GM12874 (cell line): ENCODE measurements at regions not wholly inside any gene's neighbourhood (a gene's known extent, or its start where the extent isn't known, plus 50 kb on each side); places are given as distances from the start of the nearest gene placed in this dataset.

ENCODE experiments used
- TF ChIP-seq, protein P1 (sequence below): IDR thresholded peaks from 2 replicates; pipeline ENCODE4 v1.5.1; 2011; ENCODE audit warnings: low read depth, mild to moderate bottlenecking, control low read depth, low read length, moderate library complexity; ENCODE audit not compliant: insufficient read depth

DNA sequence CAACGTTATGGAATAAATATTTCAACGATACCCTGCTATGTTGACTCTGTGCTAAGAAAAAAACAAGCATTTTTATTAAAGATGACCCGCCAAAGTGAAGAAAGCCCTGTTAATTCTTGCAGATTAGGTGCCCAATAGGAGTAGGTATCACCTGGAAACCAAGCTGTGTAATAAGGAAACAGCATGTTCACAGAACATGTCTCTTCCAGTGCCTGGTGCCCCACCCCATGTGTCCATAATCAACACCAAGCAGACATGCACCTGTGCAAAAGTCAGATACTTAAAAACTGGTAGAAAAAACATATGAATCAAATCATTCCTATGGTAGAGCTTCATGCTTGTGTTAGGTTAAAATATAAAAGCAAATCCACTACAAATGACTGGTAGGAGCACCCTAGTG lies 327.1 kb downstream of the SHANK2 start:
- TF ChIP-seq, protein P1, sequence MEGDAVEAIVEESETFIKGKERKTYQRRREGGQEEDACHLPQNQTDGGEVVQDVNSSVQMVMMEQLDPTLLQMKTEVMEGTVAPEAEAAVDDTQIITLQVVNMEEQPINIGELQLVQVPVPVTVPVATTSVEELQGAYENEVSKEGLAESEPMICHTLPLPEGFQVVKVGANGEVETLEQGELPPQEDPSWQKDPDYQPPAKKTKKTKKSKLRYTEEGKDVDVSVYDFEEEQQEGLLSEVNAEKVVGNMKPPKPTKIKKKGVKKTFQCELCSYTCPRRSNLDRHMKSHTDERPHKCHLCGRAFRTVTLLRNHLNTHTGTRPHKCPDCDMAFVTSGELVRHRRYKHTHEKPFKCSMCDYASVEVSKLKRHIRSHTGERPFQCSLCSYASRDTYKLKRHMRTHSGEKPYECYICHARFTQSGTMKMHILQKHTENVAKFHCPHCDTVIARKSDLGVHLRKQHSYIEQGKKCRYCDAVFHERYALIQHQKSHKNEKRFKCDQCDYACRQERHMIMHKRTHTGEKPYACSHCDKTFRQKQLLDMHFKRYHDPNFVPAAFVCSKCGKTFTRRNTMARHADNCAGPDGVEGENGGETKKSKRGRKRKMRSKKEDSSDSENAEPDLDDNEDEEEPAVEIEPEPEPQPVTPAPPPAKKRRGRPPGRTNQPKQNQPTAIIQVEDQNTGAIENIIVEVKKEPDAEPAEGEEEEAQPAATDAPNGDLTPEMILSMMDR = no peak

DNA sequence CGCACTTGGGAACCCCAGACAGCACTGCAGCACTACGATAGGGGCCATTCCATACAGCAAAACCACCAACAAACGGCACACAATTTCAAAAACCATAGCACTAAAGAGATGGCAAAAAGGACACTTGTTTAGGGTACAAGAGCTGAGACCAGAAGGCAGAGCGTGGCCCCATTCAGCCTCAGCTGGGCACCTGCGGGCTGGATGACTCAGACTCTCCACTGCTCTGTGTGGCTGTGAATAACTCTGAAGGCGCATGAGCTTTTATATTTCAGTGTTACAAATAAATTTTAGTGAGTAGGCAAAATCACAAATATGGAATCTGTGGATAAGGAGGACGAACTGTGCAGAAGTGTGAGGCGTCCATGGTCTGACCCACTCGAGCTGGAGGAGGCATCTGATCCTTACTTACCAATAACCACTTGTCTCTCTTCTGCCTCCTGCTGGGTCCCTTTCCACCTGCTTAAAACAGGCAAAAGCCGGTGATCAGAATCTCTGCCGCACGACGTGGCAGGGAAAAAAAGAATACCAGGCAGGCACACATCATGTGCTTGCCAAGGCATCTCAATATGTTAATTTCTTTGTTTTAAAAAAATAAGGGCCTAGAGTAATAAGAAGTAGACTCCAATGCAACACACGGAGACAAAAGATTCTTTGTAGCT lies 325.7 kb downstream of the SHANK2 start:
- TF ChIP-seq, protein P1 = no peak

DNA sequence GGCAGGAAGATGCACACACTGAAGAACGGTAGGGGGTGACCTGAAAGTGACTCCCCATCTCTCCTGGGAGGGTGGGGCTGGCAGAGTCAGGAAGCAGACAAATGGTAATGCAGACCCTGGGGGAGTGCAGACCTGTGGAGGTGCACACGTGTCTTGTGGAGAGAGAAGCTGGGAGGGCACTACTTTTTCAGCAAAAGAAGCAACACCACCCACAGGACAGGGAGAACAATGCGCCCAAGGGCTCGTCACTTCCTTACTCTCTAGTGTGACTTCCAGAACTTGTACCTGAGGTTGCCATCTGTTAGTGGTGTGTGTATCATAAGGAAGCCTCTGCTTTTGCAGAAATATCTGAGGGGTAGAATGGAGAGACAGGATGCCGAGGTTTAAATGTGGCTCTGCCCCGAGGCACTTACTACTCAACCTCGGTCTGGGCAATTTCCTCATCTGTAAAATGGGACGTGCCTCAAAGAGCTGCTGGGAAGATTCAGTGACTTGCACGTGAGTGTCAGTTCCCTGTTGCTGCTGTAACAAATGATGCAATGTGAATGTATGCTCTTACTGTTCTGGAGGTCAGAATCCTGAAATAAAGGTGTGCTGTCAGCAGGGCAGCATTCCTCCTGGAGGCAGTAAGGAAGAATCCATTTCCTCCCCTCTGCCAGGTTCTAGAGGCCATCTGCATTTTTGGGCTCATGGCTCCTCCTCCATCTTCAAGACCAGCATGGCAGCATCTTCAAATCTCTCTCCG lies 323.4 kb downstream of the SHANK2 start:
- TF ChIP-seq, protein P1 = no peak

DNA sequence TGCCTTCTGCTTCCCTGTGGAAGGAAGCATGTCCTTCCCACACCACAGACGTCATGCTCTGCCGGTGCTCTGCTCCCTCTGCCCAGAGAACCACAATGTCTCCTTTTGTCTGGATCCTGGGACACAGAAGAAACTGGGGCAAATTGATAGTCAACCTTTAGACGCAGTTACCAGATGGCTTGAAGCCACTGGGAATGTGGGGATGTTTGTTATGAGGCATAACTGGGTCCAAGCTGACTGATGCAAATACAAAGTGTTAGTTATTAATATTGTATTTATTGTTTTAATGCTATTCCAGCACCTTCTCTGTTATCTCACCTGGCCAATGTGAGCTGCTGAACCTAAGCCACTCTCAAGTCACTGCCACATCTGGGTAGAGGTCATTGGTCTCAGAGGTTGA lies 322.2 kb downstream of the SHANK2 start:
- TF ChIP-seq, protein P1 = no peak

DNA sequence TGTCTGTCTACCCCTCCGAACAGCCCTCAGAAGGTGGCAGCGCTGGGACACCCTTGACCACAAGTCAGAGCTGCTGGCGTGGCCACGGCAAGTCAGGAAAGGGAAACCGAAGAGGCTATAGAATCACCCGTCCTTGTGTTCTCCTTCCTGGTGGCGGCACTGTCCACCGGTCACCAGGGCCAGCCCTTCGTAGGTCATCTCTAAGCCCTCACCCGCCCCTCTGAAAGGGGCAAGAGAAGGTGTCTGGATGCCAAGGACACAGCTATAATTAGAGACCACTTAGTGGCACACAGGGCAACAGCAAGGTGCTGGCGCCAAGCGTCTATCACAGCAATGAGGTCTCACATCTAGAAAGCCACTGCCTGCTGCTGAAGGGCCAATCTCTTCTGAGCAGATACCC lies 320.9 kb downstream of the SHANK2 start:
- TF ChIP-seq, protein P1 = no peak

DNA sequence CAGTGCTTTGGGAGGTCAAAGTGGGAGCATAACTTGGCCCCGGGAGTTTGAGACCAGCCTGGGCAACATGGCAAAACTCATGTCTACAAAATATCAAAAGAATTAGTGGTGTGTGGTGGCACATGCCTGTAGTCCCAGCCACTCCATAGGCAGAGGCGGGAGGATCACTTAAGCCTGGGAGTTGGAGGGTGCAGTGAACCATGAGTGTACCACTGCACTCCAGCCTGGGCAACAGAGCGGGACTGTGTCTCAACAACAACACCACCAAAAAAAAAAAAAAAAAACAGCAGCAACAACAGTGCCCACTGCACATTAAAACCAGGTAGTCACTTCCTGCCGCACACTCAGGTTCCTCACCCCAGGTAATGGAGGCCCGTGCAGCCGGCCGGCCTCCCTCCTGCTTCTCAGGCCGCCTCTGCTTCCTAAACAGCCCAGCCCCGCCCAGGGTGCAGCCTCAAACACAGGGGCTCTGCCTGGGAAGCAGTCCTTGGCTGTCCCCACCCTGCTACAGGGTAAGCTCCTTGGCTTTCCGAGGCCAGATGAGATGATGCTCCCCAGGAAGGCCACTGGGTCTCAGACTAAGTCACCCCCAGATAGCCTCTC lies 318.3 kb downstream of the SHANK2 start:
- TF ChIP-seq, protein P1 = no peak

DNA sequence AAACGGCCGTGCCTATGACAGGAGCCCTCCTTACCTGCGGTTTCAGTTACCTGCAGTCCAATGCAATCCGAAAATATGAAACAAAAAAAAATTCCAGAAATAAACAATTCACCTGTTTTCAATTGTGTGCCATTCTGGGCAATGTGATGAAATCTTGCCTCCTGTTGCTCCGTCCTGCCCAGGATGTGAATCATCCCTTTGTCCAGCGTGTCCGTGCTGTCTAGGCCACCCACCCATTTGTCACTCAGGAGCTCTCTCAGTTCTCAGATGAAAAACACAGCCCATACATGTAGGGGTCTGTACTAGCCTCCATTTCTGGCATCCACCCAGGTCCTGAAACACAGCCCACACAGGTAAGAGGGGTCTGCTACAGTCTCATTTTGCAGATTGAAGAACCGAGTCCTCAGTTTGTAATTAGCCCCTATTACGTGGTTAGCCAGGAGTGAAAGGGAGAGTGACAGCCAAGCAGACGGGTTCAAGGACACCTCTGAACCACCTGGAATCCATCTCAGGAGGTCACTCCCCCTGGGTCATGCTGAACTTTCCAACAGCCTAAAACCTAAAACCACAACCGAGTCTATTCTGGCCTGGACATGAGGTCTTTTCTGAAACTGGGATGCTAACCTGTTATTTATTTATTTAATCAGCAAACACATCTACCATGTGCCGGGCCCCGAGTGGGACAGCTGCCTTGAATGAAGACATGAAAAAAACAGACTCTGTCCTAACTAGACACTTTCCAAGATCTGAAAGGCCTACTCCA lies 317.2 kb downstream of the SHANK2 start:
- TF ChIP-seq, protein P1 = no peak
